HCT116 (cell line): ENCODE measurements at regions not wholly inside any gene's neighbourhood (a gene's known extent, or its start where the extent isn't known, plus 50 kb on each side); places are given as distances from the start of the nearest gene placed in this dataset.

ENCODE experiments used
- ATAC-seq: fragments of 200-7000 bp; cut with Tn5 transposase; 2 replicates; pipeline ENCODE4 v1.9.1; 2020; ENCODE audit warnings: mild to moderate bottlenecking, moderate library complexity
- BruUV-seq: library from RNA; stranded (reverse); fragments of 400-500 nt; replicated peaks from 2 replicates; lab custom pipeline; 2021; lab: Mats Ljungman, UMichigan
- CTCF ChIA-PET: fragments of 300-600 bp; sonication (Branson Sonifier 250); formaldehyde crosslinking; loops from one replicate; lab custom pipeline; 2021; ENCODE audit warnings: antibody characterized with exemption; lab: Charles Lee
- POLR2A ChIA-PET: fragments of 300-600, 350-600 bp; sonication (Branson Sonifier 250); formaldehyde crosslinking; loops from one replicate; lab custom pipeline; 2021; ENCODE audit warnings: antibody characterized with exemption; lab: Charles Lee
- RAD21 ChIA-PET, 2 experiments: fragments of 300-600 bp; sonication (Branson Sonifier 250); formaldehyde crosslinking; loops; one replicate each; lab custom pipeline; 2023; ENCODE audit warnings: low total read pairs in 2 of 2; ENCODE audit not compliant: uncharacterized antibody in 2 of 2, unreplicated experiment in 2 of 2, low non-redundant PET in 1 of 2; lab: Charles Lee
- DNase-seq: peaks from one replicate; pipeline ENCODE4 v3.0.0-alpha.2; 2010; ENCODE audit warnings: low read depth, low spot score
- H2AFZ ChIP-seq: fragments of 200-600 bp; shearing (Covaris generic), sonication (generic); 2 replicates; pipeline ENCODE4 v1.6.1; 2017; ENCODE audit warnings: low read depth, mixed run types, mixed read lengths, antibody characterized with exemption, low read length; ENCODE audit not compliant: poor library complexity, severe bottlenecking
- H3K27ac ChIP-seq: 2 replicates; pipeline ENCODE4 v1.5.1; 2012; ENCODE audit warnings: low read depth, low read length
- H3K27me3 ChIP-seq: fragments of 200-600 bp; sonication (generic); 2 replicates; pipeline ENCODE4 v1.6.1; 2016; ENCODE audit warnings: mixed run types, low read length, mixed read lengths; ENCODE audit not compliant: insufficient read depth
- H3K36me3 ChIP-seq, 2 experiments: fragments of 200-500 bp in 1 of 2; fragments of 200-600 bp in 1 of 2; sonication (Bioruptor generic) in 1 of 2; sonication (generic) in 1 of 2; 2 replicates each; pipeline versions ENCODE4 v1.5.1 to v1.6.1; 2014 to 2016; ENCODE audit warnings: low read length in 2 of 2, inconsistent platforms in 1 of 2, mixed read lengths in 1 of 2, mixed run types in 1 of 2; ENCODE audit not compliant: insufficient read depth in 2 of 2, control insufficient read depth in 1 of 2
- H3K4me1 ChIP-seq, 2 experiments: fragments of 200-600 bp in 1 of 2; sonication (generic) in 1 of 2; 2 replicates each; pipeline versions ENCODE4 v1.5.1 to v1.6.1; 2012 to 2017; ENCODE audit warnings: low read length in 2 of 2, inconsistent platforms in 1 of 2, mild to moderate bottlenecking in 1 of 2, mixed read lengths in 1 of 2, mixed run types in 1 of 2, moderate library complexity in 1 of 2; ENCODE audit not compliant: insufficient read depth in 2 of 2, control insufficient read depth in 1 of 2
- H3K4me2 ChIP-seq: fragments of 200-600 bp; sonication (generic); 2 replicates; pipeline ENCODE4 v1.6.1; 2017; ENCODE audit warnings: mixed run types, low read length, mixed read lengths
- H3K4me3 ChIP-seq, 2 experiments: fragments of 200-600 bp in 1 of 2; sonication (generic) in 1 of 2; replicated peaks in 1 of 2; 2 replicates each; pipeline ENCODE4 v1.5.1; 2011 to 2016; ENCODE audit warnings: low read length in 2 of 2, control low read depth in 1 of 2, low read depth in 1 of 2, mild to moderate bottlenecking in 1 of 2, mixed read lengths in 1 of 2, mixed run types in 1 of 2
- H3K79me2 ChIP-seq: fragments of 200-600 bp; sonication (generic); 2 replicates; pipeline ENCODE4 v1.6.1; 2017; ENCODE audit warnings: mild to moderate bottlenecking, mixed run types, low read length, moderate library complexity, mixed read lengths; ENCODE audit not compliant: insufficient read depth
- H3K9ac ChIP-seq: fragments of 200-600 bp; sonication (generic); 2 replicates; pipeline ENCODE4 v1.6.1; 2016; ENCODE audit warnings: low read length, mixed read lengths
- H3K9me2 ChIP-seq: fragments of 200-600 bp; sonication (generic), shearing (Covaris generic); 2 replicates; pipeline ENCODE4 v1.6.1; 2017; ENCODE audit warnings: mixed run types, mild to moderate bottlenecking, moderate library complexity; ENCODE audit not compliant: insufficient read depth
- H3K9me3 ChIP-seq, 2 experiments: fragments of 200-500 bp in 1 of 2; fragments of 200-600 bp in 1 of 2; sonication (Bioruptor generic) in 1 of 2; sonication (generic) in 1 of 2; 2 replicates each; pipeline ENCODE4 v1.6.1; 2014 to 2017; ENCODE audit warnings: low read length in 2 of 2, mixed read lengths in 2 of 2, inconsistent platforms in 1 of 2, low read depth in 1 of 2, mild to moderate bottlenecking in 1 of 2, mixed run types in 1 of 2, moderate library complexity in 1 of 2; ENCODE audit not compliant: control insufficient read depth in 1 of 2, insufficient read depth in 1 of 2
- H4K20me1 ChIP-seq: fragments of 200-600 bp; sonication (generic), shearing (Covaris generic); 2 replicates; pipeline ENCODE4 v1.6.1; 2017; ENCODE audit warnings: mixed run types, mild to moderate bottlenecking, moderate library complexity; ENCODE audit not compliant: insufficient read depth
- CBX3 ChIP-seq: IDR thresholded peaks from 2 replicates; pipeline ENCODE4 v1.6.1; 2012; ENCODE audit warnings: low read depth
- CEBPB ChIP-seq: IDR thresholded peaks from 2 replicates; pipeline ENCODE4 v1.6.1; 2012; ENCODE audit warnings: low read depth
- EGR1 ChIP-seq: IDR thresholded peaks from 2 replicates; pipeline ENCODE4 v1.6.1; 2012; ENCODE audit warnings: low read depth
- ELF1 ChIP-seq: IDR thresholded peaks from 2 replicates; pipeline ENCODE4 v1.6.1; 2012; ENCODE audit warnings: low read depth, borderline replicate concordance
- EZH2 ChIP-seq: fragments of 200-600 bp; sonication (generic); IDR thresholded peaks from 2 replicates; pipeline ENCODE4 v1.6.1; 2017; ENCODE audit warnings: antibody characterized with exemption, mixed run types
- EZH2phosphoT487 ChIP-seq: fragments of 200-600 bp; IDR thresholded peaks from 2 replicates; pipeline ENCODE4 v1.6.1; 2018; ENCODE audit warnings: antibody characterized with exemption, borderline replicate concordance
- JUND ChIP-seq: IDR thresholded peaks from 2 replicates; pipeline ENCODE4 v1.6.1; 2012
- POLR2A ChIP-seq: IDR thresholded peaks from 2 replicates; pipeline ENCODE4 v1.7.0; 2011; ENCODE audit warnings: borderline replicate concordance; ENCODE audit not compliant: insufficient read depth, insufficient read length; ENCODE audit errors: extremely low read depth
- RAD21 ChIP-seq: IDR thresholded peaks from 2 replicates; pipeline ENCODE4 v1.6.1; 2012; ENCODE audit warnings: low read depth, mild to moderate bottlenecking
- SIN3A ChIP-seq: IDR thresholded peaks from 2 replicates; pipeline ENCODE4 v1.6.1; 2012; ENCODE audit warnings: low read depth
- SP1 ChIP-seq: IDR thresholded peaks from 2 replicates; pipeline ENCODE4 v1.6.1; 2012; ENCODE audit warnings: low read depth
- SRF ChIP-seq: IDR thresholded peaks from 2 replicates; pipeline ENCODE4 v1.6.1; 2012; ENCODE audit warnings: low read depth
- TCF7L2 ChIP-seq: IDR thresholded peaks from 2 replicates; pipeline ENCODE4 v1.7.0; 2011; ENCODE audit warnings: borderline replicate concordance, inconsistent platforms; ENCODE audit not compliant: insufficient read depth, insufficient read length; ENCODE audit errors: extremely low read depth
- YY1 ChIP-seq: IDR thresholded peaks from 2 replicates; pipeline ENCODE4 v1.6.1; 2011; ENCODE audit warnings: low read length, low read depth, moderate library complexity, mild to moderate bottlenecking; ENCODE audit not compliant: insufficient replicate concordance; ENCODE audit errors: extremely low read depth
- ZFX ChIP-seq: fragments of 450-650 bp; IDR thresholded peaks from 2 replicates; pipeline ENCODE4 v1.6.1; 2017
- ZNF274 ChIP-seq: fragments of 200-500 bp; sonication (Bioruptor generic); IDR thresholded peaks from 2 replicates; pipeline ENCODE4 v1.6.1; 2014; ENCODE audit warnings: mild to moderate bottlenecking, low read depth, low read length, inconsistent platforms
- intact Hi-C: fragments of 100-400 bp; cut with micrococcal nuclease; formaldehyde crosslinking; loops from 2 replicates; pipeline ENCODE4 v1.10.0; 2022
- TF ChIP-seq, protein P1 (sequence below): IDR thresholded peaks from 2 replicates; pipeline ENCODE4 v1.6.1; 2012
- TF ChIP-seq, protein P2 (sequence below), 3 experiments: fragments of 200-600 bp in 1 of 3; sonication (generic) in 1 of 3; IDR thresholded peaks in 2 of 3; conservative IDR thresholded peaks in 1 of 3; 2 replicates each; pipeline ENCODE4 v1.5.1; 2012 to 2017; ENCODE audit warnings: low read depth in 2 of 3, low read length in 2 of 3, antibody characterized with exemption in 1 of 3, borderline replicate concordance in 1 of 3, control low read depth in 1 of 3, mild to moderate bottlenecking in 1 of 3, mixed read lengths in 1 of 3, mixed run types in 1 of 3, moderate library complexity in 1 of 3; ENCODE audit not compliant: insufficient read depth in 1 of 3
- TF ChIP-seq, protein P3 (sequence below): IDR thresholded peaks from 2 replicates; pipeline ENCODE4 v1.6.1; 2011; ENCODE audit warnings: mild to moderate bottlenecking, low read length, moderate library complexity; ENCODE audit not compliant: insufficient replicate concordance; ENCODE audit errors: extremely low read depth

DNA sequence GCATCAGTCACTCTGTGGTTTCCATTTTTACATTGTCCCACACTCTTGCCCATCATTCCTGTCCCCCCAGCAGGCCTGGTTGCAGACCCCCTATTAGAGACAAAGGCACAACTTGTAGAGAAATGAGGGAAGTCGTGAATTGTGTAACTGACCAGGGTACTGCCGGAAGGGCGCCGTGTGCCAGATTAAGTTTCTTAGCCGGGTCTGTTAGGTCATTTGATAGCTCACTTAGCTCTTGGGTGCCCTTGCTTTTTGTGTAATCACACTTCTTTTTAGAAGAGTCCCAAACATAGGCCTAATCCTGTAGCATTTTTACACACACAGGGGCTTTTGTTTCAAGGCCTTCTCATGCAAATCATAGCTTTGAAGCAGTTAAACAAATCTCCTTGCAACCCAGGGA lies 87.2 kb downstream of the CTAGE1 start (continued):
- TF ChIP-seq ZNF274 = no peak

DNA sequence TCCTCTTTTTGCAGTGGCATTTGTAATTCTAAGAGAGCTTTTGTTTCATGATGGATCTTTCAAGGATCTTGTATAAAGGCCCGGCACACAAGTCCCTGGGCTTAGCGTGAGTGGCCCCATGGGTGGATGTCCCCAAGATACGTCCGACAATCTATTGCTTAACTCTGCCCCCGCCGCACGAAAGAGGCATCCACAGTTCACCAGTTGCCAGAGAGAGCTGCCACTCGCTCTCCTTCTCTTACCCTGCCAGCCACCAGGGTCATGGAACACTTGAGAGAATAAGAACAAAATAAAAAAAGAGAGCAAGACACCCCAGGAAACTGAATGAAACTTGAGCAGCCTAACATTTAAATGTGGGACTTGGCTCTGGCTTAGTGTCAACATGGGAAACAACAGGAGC lies 92.3 kb downstream of the CTAGE1 start:
- ChIA-PET POLR2A (no interaction called here), CTCF (no interaction called here), RAD21 (no interaction called here)
- Histone ChIP-seq H3K9ac (no peak overlapping the region), H2AFZ (no peak overlapping the region), H3K9me3 (no peaks in the 10 kb centered on the region), H3K36me3 (no peaks in the 10 kb centered on the region), H3K79me2 (no peaks in the 10 kb centered on the region), H3K27me3 (no peaks in the 10 kb centered on the region), H3K27ac (no peak overlapping the region), H3K9me2 (no peaks in the 10 kb centered on the region), H3K4me2 (no peak overlapping the region), H4K20me1 (no peaks in the 10 kb centered on the region), H3K4me3 (no peak overlapping the region), H3K4me1 (no peaks in the 10 kb centered on the region)
- no peak for TF ChIP-seq ELF1
- no peak for TF ChIP-seq RAD21
- TF ChIP-seq YY1 = no peak
- TF ChIP-seq SRF = no peak
- no peak for TF ChIP-seq TCF7L2
- TF ChIP-seq EZH2 = no peak
- TF ChIP-seq, protein P1, sequence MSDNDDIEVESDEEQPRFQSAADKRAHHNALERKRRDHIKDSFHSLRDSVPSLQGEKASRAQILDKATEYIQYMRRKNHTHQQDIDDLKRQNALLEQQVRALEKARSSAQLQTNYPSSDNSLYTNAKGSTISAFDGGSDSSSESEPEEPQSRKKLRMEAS = no peak
- no peak for TF ChIP-seq ZNF274
- no peak for TF ChIP-seq CBX3
- TF ChIP-seq, protein P2, sequence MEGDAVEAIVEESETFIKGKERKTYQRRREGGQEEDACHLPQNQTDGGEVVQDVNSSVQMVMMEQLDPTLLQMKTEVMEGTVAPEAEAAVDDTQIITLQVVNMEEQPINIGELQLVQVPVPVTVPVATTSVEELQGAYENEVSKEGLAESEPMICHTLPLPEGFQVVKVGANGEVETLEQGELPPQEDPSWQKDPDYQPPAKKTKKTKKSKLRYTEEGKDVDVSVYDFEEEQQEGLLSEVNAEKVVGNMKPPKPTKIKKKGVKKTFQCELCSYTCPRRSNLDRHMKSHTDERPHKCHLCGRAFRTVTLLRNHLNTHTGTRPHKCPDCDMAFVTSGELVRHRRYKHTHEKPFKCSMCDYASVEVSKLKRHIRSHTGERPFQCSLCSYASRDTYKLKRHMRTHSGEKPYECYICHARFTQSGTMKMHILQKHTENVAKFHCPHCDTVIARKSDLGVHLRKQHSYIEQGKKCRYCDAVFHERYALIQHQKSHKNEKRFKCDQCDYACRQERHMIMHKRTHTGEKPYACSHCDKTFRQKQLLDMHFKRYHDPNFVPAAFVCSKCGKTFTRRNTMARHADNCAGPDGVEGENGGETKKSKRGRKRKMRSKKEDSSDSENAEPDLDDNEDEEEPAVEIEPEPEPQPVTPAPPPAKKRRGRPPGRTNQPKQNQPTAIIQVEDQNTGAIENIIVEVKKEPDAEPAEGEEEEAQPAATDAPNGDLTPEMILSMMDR (IDR thresholded peaks at IDR 0.05 in 2 of 3, conservative IDR thresholded peaks at IDR 0.05 in 1 of 3; ENCODE audit: borderline replicate concordance in 1 of 3, insufficient read depth in 1 of 3, low read depth in 2 of 3, low read length in 2 of 3) = no peak
- no peak for TF ChIP-seq SIN3A
- TF ChIP-seq POLR2A = no peak
- no peak for TF ChIP-seq EGR1
- TF ChIP-seq, protein P3, sequence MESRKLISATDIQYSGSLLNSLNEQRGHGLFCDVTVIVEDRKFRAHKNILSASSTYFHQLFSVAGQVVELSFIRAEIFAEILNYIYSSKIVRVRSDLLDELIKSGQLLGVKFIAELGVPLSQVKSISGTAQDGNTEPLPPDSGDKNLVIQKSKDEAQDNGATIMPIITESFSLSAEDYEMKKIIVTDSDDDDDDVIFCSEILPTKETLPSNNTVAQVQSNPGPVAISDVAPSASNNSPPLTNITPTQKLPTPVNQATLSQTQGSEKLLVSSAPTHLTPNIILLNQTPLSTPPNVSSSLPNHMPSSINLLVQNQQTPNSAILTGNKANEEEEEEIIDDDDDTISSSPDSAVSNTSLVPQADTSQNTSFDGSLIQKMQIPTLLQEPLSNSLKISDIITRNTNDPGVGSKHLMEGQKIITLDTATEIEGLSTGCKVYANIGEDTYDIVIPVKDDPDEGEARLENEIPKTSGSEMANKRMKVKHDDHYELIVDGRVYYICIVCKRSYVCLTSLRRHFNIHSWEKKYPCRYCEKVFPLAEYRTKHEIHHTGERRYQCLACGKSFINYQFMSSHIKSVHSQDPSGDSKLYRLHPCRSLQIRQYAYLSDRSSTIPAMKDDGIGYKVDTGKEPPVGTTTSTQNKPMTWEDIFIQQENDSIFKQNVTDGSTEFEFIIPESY = no peak
- no peak for TF ChIP-seq ZFX
- TF ChIP-seq CEBPB = no peak
- no peak for TF ChIP-seq SP1
- TF ChIP-seq JUND = no peak
- TF ChIP-seq EZH2phosphoT487 = no peak
- BruUV-seq = no TSS peak
- intact Hi-C loops = no loop called here
- DNase-seq = no peak
- ATAC-seq = no peak
